ENCODE measurements at regions not wholly inside any gene's neighbourhood (a gene's known extent, or its start where the extent isn't known, plus 50 kb on each side); places are given as distances from the start of the nearest gene placed in this dataset.

- H2BK20ac ChIP-seq (ENCODE audit: low read length), result no peak overlapping the region
- POLR2A ChIA-PET (ENCODE audit: partially characterized antibody), result no interaction called here
- DNase-seq (ENCODE audit: low read depth in 1 of 2, low spot score in 2 of 2), result no peak
Observed at GRCh38 chr7:54084340-54084739, 457.8 kb upstream of the VSTM2A start.

More at GRCh38 chr7:54084340-54084739, 457.8 kb upstream of the VSTM2A start:
- Histone ChIP-seq H2BK12ac (ENCODE audit: low read depth, low read length) (no peak overlapping the region), H2BK15ac (ENCODE audit: low read length) (no peak overlapping the region), H3K9ac (replicated peaks in 1 of 4; ENCODE audit: extremely low read depth in 1 of 4, low read depth in 3 of 4, low read length in 3 of 4) (no peak overlapping the region), H3K4me3 (ENCODE audit: extremely low read depth in 1 of 4, insufficient read depth in 2 of 4, low read depth in 3 of 4, low read length in 4 of 4) (no peak overlapping the region), H4K20me1 (replicated peaks in 1 of 2; ENCODE audit: control insufficient read depth in 1 of 2, insufficient read depth in 2 of 2, low read length in 2 of 2) (no peaks in the 10 kb centered on the region), H2BK120ac (replicated peaks; ENCODE audit: low read depth, low read length) (no peak overlapping the region), H3K36me3 (ENCODE audit: control insufficient read depth in 2 of 4, insufficient read depth in 4 of 4, low read length in 3 of 4) (no peaks in the 10 kb centered on the region), H2AFZ (ENCODE audit: low read length) (no peak overlapping the region), H4K5ac (ENCODE audit: insufficient read length, low read depth, low read length) (no peak overlapping the region), H3K79me1 (ENCODE audit: low read depth, low read length) (no peaks in the 10 kb centered on the region), H3K4me1 (replicated peaks in 1 of 4; ENCODE audit: control insufficient read depth in 3 of 4, insufficient read depth in 4 of 4, low read length in 3 of 4) (no peaks in the 10 kb centered on the region), H3K79me2 (ENCODE audit: control insufficient read depth in 1 of 2, insufficient read depth in 2 of 2, low read length in 2 of 2) (no peaks in the 10 kb centered on the region), H4K91ac (replicated peaks; ENCODE audit: insufficient read length, low read length) (no peak overlapping the region), H3K9me3 (ENCODE audit: insufficient read depth in 2 of 2, low read depth in 1 of 2, low read length in 1 of 2) (no peaks in the 10 kb centered on the region), H3K27me3 (replicated peaks in 1 of 4; ENCODE audit: control insufficient read depth in 3 of 4, extremely low read depth in 1 of 4, insufficient read depth in 3 of 4, low read length in 3 of 4) (no peaks in the 10 kb centered on the region), H2AK5ac (ENCODE audit: low read depth, low read length) (no peak overlapping the region), H3K4ac (replicated peaks; ENCODE audit: insufficient read length, low read depth, low read length) (no peak overlapping the region), H3K4me2 (ENCODE audit: insufficient read depth in 1 of 2, low read depth in 2 of 2, low read length in 2 of 2) (no peak overlapping the region), H2BK5ac (ENCODE audit: low read depth, low read length) (no peak overlapping the region), H4K8ac (ENCODE audit: extremely low read depth, insufficient read depth, low read length) (no peak overlapping the region), H3K23me2 (ENCODE audit: low read depth, low read length) (no peaks in the 10 kb centered on the region), H3K23ac (ENCODE audit: insufficient read length) (no peak overlapping the region), H3K14ac (ENCODE audit: insufficient read length) (no peak overlapping the region), H3K18ac (ENCODE audit: extremely low read depth, low read length) (no peak overlapping the region), H3K56ac (replicated peaks; ENCODE audit: insufficient read length, low read depth, low read length) (no peak overlapping the region), H3K27ac (ENCODE audit: low read depth, low read length) (no peak overlapping the region)
- WGBS, 2 experiments (ENCODE audit: extremely low coverage in 1 of 2, insufficient coverage in 1 of 2, insufficient read length in 1 of 2, insufficient replicate concordance in 2 of 2, low coverage in 1 of 2, low lambda C conversion rate in 2 of 2, missing lambda C conversion rate in 1 of 2), result 95% methylated on average over 4 of the region's 4 CpGs; no CpG with 5 or more reads in 1 of the 2 experiments
- no peak for FAIRE-seq
- CTCF ChIA-PET (ENCODE audit: partially characterized antibody), result no interaction called here
- TF ChIP-seq CTBP2 (IDR thresholded peaks at IDR 0.05; ENCODE audit: borderline replicate concordance, insufficient read depth, insufficient read length, low read length) (no peak), CHD1 (IDR thresholded peaks at IDR 0.05; ENCODE audit: low read depth, low read length) (no peak), KDM5A (IDR thresholded peaks at IDR 0.05; ENCODE audit: low read length) (no peak), TEAD4 (IDR thresholded peaks at IDR 0.05; ENCODE audit: low read depth, low read length) (no peak), SUZ12 (IDR thresholded peaks at IDR 0.05; ENCODE audit: low read length) (no peak), TCF12 (IDR thresholded peaks at IDR 0.05; ENCODE audit: low read depth, low read length) (no peak), SIN3A (conservative IDR thresholded peaks at IDR 0.05 in 1 of 2, IDR thresholded peaks at IDR 0.05 in 1 of 2; ENCODE audit: low read depth in 1 of 2, low read length in 2 of 2) (no peak), EP300 (IDR thresholded peaks at IDR 0.05; ENCODE audit: borderline replicate concordance in 1 of 2, low read depth in 2 of 2, low read length in 2 of 2) (no peak), CBX5 (IDR thresholded peaks at IDR 0.05; ENCODE audit: low read depth, low read length) (no peak), PHF8 (conservative IDR thresholded peaks at IDR 0.05; ENCODE audit: low read depth, low read length) (no peak)
- TF ChIP-seq, protein P1, sequence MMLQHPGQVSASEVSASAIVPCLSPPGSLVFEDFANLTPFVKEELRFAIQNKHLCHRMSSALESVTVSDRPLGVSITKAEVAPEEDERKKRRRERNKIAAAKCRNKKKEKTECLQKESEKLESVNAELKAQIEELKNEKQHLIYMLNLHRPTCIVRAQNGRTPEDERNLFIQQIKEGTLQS (IDR thresholded peaks at IDR 0.05; ENCODE audit: insufficient read depth, low read depth, low read length), result no peak

All from H1 (cell line).